ENCODE measurements at regions not wholly inside any gene's neighbourhood (a gene's known extent, or its start where the extent isn't known, plus 50 kb on each side); places are given as distances from the start of the nearest gene placed in this dataset.

DNA sequence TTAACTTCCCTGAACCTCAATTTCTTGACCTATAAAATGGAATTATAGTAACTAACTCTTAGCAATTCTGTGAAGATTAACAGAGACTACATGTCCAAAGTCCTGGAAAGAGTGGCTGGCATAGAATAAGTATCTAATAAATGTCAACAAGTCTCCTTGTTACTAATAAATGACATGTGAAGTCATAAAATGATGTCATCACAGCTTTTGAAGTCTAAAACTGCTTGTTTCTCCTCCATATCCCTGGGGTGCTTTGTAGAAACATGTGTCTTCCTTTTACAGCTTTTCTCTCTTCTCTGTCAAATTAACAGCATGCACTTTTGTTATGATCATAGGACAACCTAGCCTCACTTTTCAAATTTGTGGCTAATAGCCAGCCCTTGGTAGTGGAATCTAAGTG lies 510.2 kb downstream of the NTRK3 start (continued):
- TF ChIP-seq CREM (IDR thresholded peaks at IDR 0.05) (no peak), CREM (CRISPR knock-in tag; IDR thresholded peaks at IDR 0.05) (no peak), FOSL1 (CRISPR knock-in tag; IDR thresholded peaks at IDR 0.05; ENCODE audit: borderline replicate concordance) (no peak), RORA (CRISPR knock-in tag; IDR thresholded peaks at IDR 0.05) (no peak), ZNF720 (CRISPR knock-in tag; IDR thresholded peaks at IDR 0.05) (no peak)
- TF ChIP-seq, protein P1, sequence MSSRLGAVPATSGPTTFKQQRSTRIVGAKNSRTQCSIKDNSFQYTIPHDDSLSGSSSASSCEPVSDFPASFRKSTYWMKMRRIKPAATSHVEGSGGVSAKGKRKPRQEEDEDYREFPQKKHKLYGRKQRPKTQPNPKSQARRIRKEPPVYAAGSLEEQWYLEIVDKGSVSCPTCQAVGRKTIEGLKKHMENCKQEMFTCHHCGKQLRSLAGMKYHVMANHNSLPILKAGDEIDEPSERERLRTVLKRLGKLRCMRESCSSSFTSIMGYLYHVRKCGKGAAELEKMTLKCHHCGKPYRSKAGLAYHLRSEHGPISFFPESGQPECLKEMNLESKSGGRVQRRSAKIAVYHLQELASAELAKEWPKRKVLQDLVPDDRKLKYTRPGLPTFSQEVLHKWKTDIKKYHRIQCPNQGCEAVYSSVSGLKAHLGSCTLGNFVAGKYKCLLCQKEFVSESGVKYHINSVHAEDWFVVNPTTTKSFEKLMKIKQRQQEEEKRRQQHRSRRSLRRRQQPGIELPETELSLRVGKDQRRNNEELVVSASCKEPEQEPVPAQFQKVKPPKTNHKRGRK (CRISPR knock-in tag; IDR thresholded peaks at IDR 0.05) = no peak

DNA sequence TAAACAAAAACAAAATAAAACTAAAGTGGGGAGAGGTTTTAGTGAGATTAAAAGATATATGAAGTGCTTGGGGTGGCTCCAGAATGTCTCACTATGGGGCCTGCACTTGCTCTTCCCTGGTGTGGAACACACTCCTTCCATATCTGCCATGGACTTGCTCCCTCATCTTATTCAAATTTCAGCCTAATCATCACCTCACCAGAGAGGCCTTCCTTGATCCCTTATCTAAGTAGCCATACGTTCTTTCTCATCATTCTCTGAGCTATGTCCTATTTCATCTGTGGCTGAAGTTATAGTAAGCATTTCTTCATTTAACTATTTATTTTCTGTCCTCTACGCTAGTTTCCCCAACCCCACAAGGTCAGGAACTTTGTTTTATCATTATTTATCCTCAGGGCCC lies 511.7 kb downstream of the NTRK3 start:
- CTCF ChIA-PET (ENCODE audit: low intra/inter-chr PET ratio, low total read pairs) = no interaction called here
- no peak overlapping the region for H2AFZ ChIP-seq (ENCODE audit: low read length)
- H3K36me3 ChIP-seq (replicated peaks in 1 of 2; ENCODE audit: control insufficient read depth in 1 of 2, insufficient read depth in 2 of 2, low read length in 2 of 2) = no peaks in the 10 kb centered on the region
- H3K27me3 ChIP-seq (ENCODE audit: control insufficient read depth in 1 of 2, insufficient read depth in 2 of 2, low read length in 2 of 2) = no peaks in the 10 kb centered on the region
- H3K4me2 ChIP-seq (ENCODE audit: low read depth, low read length) = no peak overlapping the region
- BruUV-seq (replicated peaks) = no TSS peak
- TF ChIP-seq, protein P2, sequence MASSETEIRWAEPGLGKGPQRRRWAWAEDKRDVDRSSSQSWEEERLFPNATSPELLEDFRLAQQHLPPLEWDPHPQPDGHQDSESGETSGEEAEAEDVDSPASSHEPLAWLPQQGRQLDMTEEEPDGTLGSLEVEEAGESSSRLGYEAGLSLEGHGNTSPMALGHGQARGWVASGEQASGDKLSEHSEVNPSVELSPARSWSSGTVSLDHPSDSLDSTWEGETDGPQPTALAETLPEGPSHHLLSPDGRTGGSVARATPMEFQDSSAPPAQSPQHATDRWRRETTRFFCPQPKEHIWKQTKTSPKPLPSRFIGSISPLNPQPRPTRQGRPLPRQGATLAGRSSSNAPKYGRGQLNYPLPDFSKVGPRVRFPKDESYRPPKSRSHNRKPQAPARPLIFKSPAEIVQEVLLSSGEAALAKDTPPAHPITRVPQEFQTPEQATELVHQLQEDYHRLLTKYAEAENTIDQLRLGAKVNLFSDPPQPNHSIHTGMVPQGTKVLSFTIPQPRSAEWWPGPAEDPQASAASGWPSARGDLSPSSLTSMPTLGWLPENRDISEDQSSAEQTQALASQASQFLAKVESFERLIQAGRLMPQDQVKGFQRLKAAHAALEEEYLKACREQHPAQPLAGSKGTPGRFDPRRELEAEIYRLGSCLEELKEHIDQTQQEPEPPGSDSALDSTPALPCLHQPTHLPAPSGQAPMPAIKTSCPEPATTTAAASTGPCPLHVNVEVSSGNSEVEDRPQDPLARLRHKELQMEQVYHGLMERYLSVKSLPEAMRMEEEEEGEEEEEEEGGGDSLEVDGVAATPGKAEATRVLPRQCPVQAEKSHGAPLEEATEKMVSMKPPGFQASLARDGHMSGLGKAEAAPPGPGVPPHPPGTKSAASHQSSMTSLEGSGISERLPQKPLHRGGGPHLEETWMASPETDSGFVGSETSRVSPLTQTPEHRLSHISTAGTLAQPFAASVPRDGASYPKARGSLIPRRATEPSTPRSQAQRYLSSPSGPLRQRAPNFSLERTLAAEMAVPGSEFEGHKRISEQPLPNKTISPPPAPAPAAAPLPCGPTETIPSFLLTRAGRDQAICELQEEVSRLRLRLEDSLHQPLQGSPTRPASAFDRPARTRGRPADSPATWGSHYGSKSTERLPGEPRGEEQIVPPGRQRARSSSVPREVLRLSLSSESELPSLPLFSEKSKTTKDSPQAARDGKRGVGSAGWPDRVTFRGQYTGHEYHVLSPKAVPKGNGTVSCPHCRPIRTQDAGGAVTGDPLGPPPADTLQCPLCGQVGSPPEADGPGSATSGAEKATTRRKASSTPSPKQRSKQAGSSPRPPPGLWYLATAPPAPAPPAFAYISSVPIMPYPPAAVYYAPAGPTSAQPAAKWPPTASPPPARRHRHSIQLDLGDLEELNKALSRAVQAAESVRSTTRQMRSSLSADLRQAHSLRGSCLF (CRISPR knock-in tag; IDR thresholded peaks at IDR 0.05; ENCODE audit: borderline replicate concordance) = no peak
- TF ChIP-seq, protein P3, sequence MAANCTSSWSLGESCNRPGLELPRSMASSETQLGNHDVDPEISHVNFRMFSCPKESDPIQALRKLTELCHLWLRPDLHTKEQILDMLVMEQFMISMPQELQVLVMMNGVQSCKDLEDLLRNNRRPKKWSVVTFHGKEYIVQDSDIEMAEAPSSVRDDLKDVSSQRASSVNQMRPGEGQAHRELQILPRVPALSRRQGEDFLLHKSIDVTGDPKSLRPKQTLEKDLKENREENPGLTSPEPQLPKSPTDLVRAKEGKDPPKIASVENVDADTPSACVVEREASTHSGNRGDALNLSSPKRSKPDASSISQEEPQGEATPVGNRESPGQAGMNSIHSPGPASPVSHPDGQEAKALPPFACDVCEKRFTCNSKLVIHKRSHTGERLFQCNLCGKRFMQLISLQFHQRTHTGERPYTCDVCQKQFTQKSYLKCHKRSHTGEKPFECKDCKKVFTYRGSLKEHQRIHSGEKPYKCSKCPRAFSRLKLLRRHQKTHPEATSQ (CRISPR knock-in tag; IDR thresholded peaks at IDR 0.05; ENCODE audit: borderline replicate concordance) = no peak
- TF ChIP-seq ZNF569 (CRISPR knock-in tag; IDR thresholded peaks at IDR 0.05; ENCODE audit: borderline replicate concordance) = no peak
- TF ChIP-seq ZNF792 (CRISPR knock-in tag; IDR thresholded peaks at IDR 0.05) = no peak
- TF ChIP-seq HIVEP1 (CRISPR knock-in tag; IDR thresholded peaks at IDR 0.05) = no peak
- H3K4me3 ChIP-seq (replicated peaks in 1 of 3; ENCODE audit: insufficient read depth in 1 of 3, low read depth in 2 of 3, low read length in 3 of 3) = no peak overlapping the region
- DNase-seq (ENCODE audit: low spot score) (no peak), ATAC-seq (no peak), FAIRE-seq (no peak)
- no peak overlapping the region for H3K27ac ChIP-seq (ENCODE audit: extremely low read length, insufficient read depth, low read length)
- in situ Hi-C loops (cut with HindIII; ENCODE audit: extremely low pct_ligation_motif_present, low pct_unique_long_range_greater_than_20kb) = no loop called here
- H3K4me1 ChIP-seq (ENCODE audit: insufficient read depth, low read length) = no peaks in the 10 kb centered on the region
- no peaks in the 10 kb centered on the region for H4K20me1 ChIP-seq (ENCODE audit: insufficient read depth, low read length)
- peaks cover 55% of the 10 kb centered on the region for H3K9me3 ChIP-seq (ENCODE audit: low read length)
- POLR2A ChIA-PET = no interaction called here
- WGBS (ENCODE audit: low lambda C conversion rate) = 10% methylated on average over 2 of the region's 2 CpGs
- intact Hi-C loops (cut with micrococcal nuclease; ENCODE audit: unreplicated experiment) = no loop called here
- H3K9ac ChIP-seq (ENCODE audit: insufficient read depth, low read depth, low read length) = no peak overlapping the region
- H3K79me2 ChIP-seq (ENCODE audit: insufficient read depth, low read length) = no peaks in the 10 kb centered on the region

Measured in HepG2 (cell line).